BE2C (cell line): ENCODE measurements at regions not wholly inside any gene's neighbourhood (a gene's known extent, or its start where the extent isn't known, plus 50 kb on each side); places are given as distances from the start of the nearest gene placed in this dataset.

ENCODE experiments used
- DNase-seq: peaks from one replicate; pipeline ENCODE4 v3.0.0-alpha.2; 2020
- H3K27me3 ChIP-seq: fragments of 250-450 bp; sonication (Bioruptor Pico); 2 replicates; pipeline ENCODE4 v1.5.1; 2020; ENCODE audit warnings: mild to moderate bottlenecking
- H3K36me3 ChIP-seq: fragments of 250-450 bp; sonication (Bioruptor Pico); 2 replicates; pipeline ENCODE4 v1.5.1; 2020; ENCODE audit warnings: mild to moderate bottlenecking
- H3K4me1 ChIP-seq: fragments of 250-450 bp; sonication (Bioruptor Pico); 2 replicates; pipeline ENCODE4 v1.5.1; 2020
- H3K4me3 ChIP-seq: 2 replicates; pipeline ENCODE4 v1.5.1; 2011; ENCODE audit warnings: low read depth, low read length
- H3K9me3 ChIP-seq: fragments of 250-450 bp; sonication (Bioruptor Pico); 2 replicates; pipeline ENCODE4 v1.5.1; 2020
- TF ChIP-seq, protein P1 (sequence below): IDR thresholded peaks from 2 replicates; pipeline ENCODE4 v1.5.1; 2012; ENCODE audit warnings: mild to moderate bottlenecking, low read depth, low read length

DNA sequence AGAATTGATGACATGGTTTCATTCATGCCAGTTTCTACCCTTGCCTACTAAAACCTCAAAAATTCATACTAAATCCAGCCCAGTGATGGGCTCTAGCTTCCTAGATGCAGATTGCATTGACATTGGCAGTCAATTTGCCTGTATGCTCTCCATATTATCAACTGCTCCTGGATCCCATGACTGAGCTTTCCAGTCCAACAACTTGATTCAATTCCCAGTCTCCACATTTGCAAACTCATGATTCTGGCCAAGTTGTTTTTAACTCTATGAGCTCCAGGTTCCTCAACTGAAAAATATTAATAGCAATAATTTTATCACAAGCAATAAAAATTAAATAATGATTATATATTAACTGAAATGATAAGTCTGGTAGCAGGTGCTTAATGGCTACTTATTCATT lies 51.0 kb upstream of the DSC1 start:
- Histone ChIP-seq H3K4me3 (no peak overlapping the region), H3K36me3 (no peaks in the 10 kb centered on the region), H3K9me3 (no peaks in the 10 kb centered on the region), H3K27me3 (no peaks in the 10 kb centered on the region), H3K4me1 (no peaks in the 10 kb centered on the region)
- no peak for DNase-seq
- TF ChIP-seq, protein P1, sequence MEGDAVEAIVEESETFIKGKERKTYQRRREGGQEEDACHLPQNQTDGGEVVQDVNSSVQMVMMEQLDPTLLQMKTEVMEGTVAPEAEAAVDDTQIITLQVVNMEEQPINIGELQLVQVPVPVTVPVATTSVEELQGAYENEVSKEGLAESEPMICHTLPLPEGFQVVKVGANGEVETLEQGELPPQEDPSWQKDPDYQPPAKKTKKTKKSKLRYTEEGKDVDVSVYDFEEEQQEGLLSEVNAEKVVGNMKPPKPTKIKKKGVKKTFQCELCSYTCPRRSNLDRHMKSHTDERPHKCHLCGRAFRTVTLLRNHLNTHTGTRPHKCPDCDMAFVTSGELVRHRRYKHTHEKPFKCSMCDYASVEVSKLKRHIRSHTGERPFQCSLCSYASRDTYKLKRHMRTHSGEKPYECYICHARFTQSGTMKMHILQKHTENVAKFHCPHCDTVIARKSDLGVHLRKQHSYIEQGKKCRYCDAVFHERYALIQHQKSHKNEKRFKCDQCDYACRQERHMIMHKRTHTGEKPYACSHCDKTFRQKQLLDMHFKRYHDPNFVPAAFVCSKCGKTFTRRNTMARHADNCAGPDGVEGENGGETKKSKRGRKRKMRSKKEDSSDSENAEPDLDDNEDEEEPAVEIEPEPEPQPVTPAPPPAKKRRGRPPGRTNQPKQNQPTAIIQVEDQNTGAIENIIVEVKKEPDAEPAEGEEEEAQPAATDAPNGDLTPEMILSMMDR: no peak

DNA sequence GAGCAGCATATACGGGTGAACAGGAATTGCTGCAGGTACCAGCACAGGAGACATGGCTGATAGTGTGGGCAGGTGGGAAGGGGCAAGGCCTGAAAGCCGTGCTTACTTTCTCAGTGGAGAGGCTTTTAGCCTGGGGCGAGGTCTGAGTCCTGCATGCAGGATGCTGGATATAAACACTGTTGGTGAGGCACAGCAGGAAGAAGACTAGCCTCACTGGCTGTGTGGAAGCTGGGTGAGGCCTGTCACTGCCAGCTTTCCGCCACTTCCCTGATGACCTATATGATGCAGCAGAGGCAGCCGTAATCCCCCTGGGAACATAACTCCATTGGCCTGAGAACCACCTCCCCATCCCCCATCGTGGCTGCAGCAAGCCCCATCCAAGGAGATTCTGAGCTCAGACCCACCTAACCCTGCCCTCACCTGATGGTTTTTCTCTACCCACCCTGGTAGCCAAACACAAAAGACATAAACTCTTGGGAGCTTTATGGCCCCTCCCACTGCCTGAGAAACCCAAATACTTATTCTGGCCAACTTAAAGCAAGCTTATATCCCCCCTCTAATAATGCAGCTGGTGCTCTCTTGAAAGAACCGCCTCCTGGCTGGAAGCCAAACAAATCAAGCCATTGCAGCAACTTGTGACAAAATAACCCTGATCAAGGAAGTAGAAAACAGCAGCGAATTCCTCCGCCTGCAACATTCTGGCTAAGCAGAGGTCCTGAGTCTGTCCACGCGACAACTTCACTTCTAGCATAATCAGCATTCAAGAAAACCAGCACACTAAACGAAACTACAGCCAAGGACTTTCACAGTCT lies 54.6 kb upstream of the DSC1 start:
- TF ChIP-seq, protein P1: no peak
- no peaks in the 10 kb centered on the region for H3K36me3 ChIP-seq

DNA sequence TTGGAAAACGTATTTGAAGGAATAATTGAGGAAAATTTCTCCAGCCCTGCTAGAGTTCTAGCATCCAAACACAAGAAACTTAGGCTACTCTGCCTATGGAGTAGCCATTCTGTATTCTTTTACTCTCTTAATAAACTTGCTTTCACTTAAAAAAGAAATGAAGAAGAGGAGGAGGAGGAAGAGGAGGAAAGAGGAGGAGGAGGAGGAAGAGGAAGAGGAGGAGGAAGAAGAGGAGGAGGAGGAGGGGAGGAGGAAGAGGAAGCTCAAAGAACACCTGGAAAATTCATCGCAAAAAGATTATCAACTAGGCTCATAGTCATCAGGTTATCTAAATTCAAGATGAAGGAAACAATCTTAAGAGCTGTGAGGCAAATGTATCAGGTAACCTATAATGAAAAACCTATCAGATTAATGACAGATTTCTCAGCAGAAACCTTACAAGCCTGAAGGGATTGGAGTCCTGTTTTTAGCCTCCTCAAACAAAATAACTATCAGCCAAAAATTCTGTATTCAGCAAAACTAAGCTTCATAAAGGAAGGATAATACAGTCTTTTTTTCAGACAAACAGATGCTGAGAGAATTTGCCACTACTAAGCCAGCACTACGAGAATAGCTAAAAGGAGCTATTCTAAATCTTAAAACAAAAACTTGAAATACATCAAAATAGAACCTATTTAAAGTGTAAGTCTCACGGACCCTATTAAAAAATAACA lies 56.2 kb upstream of the DSC1 start:
- H3K4me1 ChIP-seq: no peaks in the 10 kb centered on the region
- no peaks in the 10 kb centered on the region for H3K9me3 ChIP-seq
- TF ChIP-seq, protein P1: no peak
- no peak for DNase-seq
- H3K27me3 ChIP-seq: no peaks in the 10 kb centered on the region
- no peak overlapping the region for H3K4me3 ChIP-seq
- H3K36me3 ChIP-seq: no peaks in the 10 kb centered on the region

More for the DNA sequence above, 54.6 kb upstream of the DSC1 start:
- no peaks in the 10 kb centered on the region for H3K4me1 ChIP-seq
- H3K27me3 ChIP-seq: no peaks in the 10 kb centered on the region
- DNase-seq: no peak
- no peaks in the 10 kb centered on the region for H3K9me3 ChIP-seq
- no peak overlapping the region for H3K4me3 ChIP-seq

DNA sequence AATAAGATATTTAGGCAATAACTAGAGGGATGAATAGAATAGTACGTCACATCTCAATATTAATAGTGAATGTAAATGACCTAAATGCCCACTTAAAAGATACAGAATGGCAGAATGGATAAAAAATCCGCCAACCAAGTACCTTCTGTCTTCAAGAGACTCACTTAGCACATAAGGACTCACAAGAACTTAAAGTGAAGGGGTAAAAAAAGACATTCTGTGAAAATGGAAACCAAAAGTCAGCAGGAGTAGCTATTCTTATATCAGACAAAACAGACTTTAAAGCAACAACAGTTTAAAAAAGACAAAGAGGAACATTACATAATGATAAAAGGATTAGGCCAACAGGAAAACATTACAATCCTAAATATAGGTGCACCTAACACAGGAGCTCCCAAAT lies 56.7 kb upstream of the DSC1 start:
- TF ChIP-seq, protein P1: no peak
- no peaks in the 10 kb centered on the region for H3K27me3 ChIP-seq
- no peaks in the 10 kb centered on the region for H3K36me3 ChIP-seq
- DNase-seq: no peak
- no peaks in the 10 kb centered on the region for H3K9me3 ChIP-seq
- no peak overlapping the region for H3K4me3 ChIP-seq
- no peaks in the 10 kb centered on the region for H3K4me1 ChIP-seq

DNA sequence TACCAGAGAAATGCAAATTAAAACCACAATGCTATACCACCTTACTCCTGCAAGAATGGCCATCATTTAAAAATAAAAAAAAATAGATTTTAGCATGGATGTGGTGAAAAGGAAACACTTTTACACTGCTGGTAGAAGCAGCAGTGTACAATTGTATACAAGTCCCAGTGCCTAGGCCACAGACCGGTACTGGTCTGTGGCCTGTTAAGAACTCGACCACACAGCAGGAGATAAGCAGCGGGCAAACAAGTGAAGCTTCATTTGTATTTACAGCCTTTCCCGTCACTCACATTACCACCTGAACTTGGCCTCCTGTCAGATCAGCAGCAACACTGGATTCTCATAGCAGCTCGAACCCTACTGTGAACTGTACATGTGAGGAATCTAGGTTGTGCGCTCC lies 60.7 kb upstream of the DSC1 start:
- Histone ChIP-seq H3K36me3 (no peaks in the 10 kb centered on the region), H3K4me1 (no peaks in the 10 kb centered on the region), H3K27me3 (no peaks in the 10 kb centered on the region), H3K4me3 (no peak overlapping the region), H3K9me3 (no peaks in the 10 kb centered on the region)
- no peak for DNase-seq
- TF ChIP-seq, protein P1: no peak

DNA sequence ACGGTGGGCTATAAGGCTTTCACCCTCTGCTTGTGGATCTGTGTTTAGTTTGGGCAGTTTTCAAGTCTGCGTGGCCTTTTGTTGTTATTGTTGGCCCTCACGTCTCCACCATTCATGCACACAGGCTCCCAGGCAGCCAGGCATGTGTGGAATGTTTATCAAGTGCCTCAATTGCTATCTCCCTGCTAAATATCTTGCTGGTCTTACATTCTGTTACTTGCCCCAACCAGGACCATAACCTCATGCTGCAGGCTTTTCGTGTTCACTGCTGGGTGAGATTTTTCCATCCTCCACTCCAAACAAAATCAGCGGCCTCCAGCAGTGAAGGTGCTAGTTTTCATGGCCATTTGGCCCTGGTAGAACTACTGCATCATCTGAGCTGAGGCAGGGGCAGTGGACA lies 63.0 kb upstream of the DSC1 start:
- H3K36me3 ChIP-seq: no peaks in the 10 kb centered on the region
- TF ChIP-seq, protein P1: no peak
- H3K27me3 ChIP-seq: no peaks in the 10 kb centered on the region
- H3K9me3 ChIP-seq: no peaks in the 10 kb centered on the region
- no peak overlapping the region for H3K4me3 ChIP-seq
- no peak for DNase-seq
- H3K4me1 ChIP-seq: no peaks in the 10 kb centered on the region
